ENCODE measurements at regions not wholly inside any gene's neighbourhood (a gene's known extent, or its start where the extent isn't known, plus 50 kb on each side); places are given as distances from the start of the nearest gene placed in this dataset.

GRCh38 chr2:118721817-118722551 lies 125.5 kb downstream of the EN1 start:
- no peak overlapping the region for H3K4me3 ChIP-seq (replicated peaks in 1 of 2; ENCODE audit: low read depth in 2 of 2, low read length in 2 of 2)
- no peak for TF ChIP-seq CTCF (IDR thresholded peaks at IDR 0.05; ENCODE audit: low read depth, low read length)
- peak in 1 of 2 donors; percentile 29 for DNase-seq (ENCODE audit: low read depth in 2 of 2)

GRCh38 chr2:118720866-118721265 lies 126.6 kb downstream of the EN1 start:
- TF ChIP-seq CTCF (IDR thresholded peaks at IDR 0.05; ENCODE audit: low read depth, low read length) = no peak
- no peak for DNase-seq (ENCODE audit: low read depth in 2 of 2)
- H3K4me3 ChIP-seq (replicated peaks in 1 of 2; ENCODE audit: low read depth in 2 of 2, low read length in 2 of 2) = no peak overlapping the region

- no peak overlapping the region for H3K4me3 ChIP-seq (replicated peaks in 1 of 2; ENCODE audit: low read depth in 2 of 2, low read length in 2 of 2)
- DNase-seq (ENCODE audit: low read depth in 2 of 2) = no peak
- no peak for TF ChIP-seq CTCF (IDR thresholded peaks at IDR 0.05; ENCODE audit: low read depth, low read length)
Measured at GRCh38 chr2:118718921-118719320, 128.5 kb downstream of the EN1 start.

- TF ChIP-seq CTCF (IDR thresholded peaks at IDR 0.05; ENCODE audit: low read depth, low read length) = no peak
- DNase-seq (ENCODE audit: low read depth in 2 of 2) = no peak
- no peak overlapping the region for H3K4me3 ChIP-seq (replicated peaks in 1 of 2; ENCODE audit: low read depth in 2 of 2, low read length in 2 of 2)
Measured at GRCh38 chr2:118716102-118716501, 131.3 kb downstream of the EN1 start.

GRCh38 chr2:118714118-118714517 lies 133.3 kb downstream of the EN1 start:
- no peak for DNase-seq (ENCODE audit: low read depth in 2 of 2)
- TF ChIP-seq CTCF (IDR thresholded peaks at IDR 0.05; ENCODE audit: low read depth, low read length) = no peak
- no peak overlapping the region for H3K4me3 ChIP-seq (replicated peaks in 1 of 2; ENCODE audit: low read depth in 2 of 2, low read length in 2 of 2)

GRCh38 chr2:118711603-118712002 lies 135.8 kb downstream of the EN1 start:
- DNase-seq (ENCODE audit: low read depth in 2 of 2) = no peak
- TF ChIP-seq CTCF (IDR thresholded peaks at IDR 0.05; ENCODE audit: low read depth, low read length) = no peak
- no peak overlapping the region for H3K4me3 ChIP-seq (replicated peaks in 1 of 2; ENCODE audit: low read depth in 2 of 2, low read length in 2 of 2)

GRCh38 chr2:118710481-118710880 lies 137.0 kb downstream of the EN1 start:
- TF ChIP-seq CTCF (IDR thresholded peaks at IDR 0.05; ENCODE audit: low read depth, low read length) = no peak
- no peak for DNase-seq (ENCODE audit: low read depth in 2 of 2)
- H3K4me3 ChIP-seq (replicated peaks in 1 of 2; ENCODE audit: low read depth in 2 of 2, low read length in 2 of 2) = no peak overlapping the region

Data from cardiac fibroblast (primary cell).